ENCODE measurements at regions not wholly inside any gene's neighbourhood (a gene's known extent, or its start where the extent isn't known, plus 50 kb on each side); places are given as distances from the start of the nearest gene placed in this dataset.

DNA sequence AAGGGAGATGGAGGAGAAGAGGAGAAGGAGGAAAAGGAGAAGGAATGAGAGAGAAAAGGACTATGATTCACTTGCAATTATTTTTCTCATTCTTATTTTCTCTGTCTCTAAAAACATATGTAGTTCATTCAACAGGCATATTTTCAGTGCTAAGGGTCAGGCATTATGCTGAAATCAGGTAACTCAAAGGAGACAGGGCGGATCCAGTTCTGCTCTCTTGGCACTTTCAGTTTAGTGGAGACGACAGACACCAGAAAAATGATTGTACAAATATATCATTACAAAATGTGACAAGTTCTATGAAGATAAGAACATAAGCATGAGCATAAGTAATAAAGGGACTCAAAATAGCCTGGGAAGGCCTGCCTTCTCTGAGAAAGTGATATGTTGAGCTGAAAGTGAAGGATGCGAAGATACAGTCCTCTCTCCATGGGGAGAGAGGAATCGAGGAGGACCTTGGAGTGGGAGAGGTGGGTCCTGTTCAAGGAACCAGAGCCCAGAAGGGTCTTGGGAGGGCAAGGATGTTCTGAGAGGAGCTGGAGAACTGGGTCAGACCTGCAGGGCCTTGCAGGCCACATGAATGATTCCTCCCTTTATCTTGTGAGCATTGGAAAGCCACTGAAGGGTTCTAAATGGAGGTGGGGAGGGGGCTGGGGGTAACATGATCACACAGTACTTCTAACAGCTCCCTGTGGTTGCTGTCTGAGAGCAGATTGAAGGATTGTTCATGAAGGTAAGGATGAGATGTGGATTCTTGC lies 58.6 kb upstream of the TMEM17 start:
- TF ChIP-seq, protein P1, sequence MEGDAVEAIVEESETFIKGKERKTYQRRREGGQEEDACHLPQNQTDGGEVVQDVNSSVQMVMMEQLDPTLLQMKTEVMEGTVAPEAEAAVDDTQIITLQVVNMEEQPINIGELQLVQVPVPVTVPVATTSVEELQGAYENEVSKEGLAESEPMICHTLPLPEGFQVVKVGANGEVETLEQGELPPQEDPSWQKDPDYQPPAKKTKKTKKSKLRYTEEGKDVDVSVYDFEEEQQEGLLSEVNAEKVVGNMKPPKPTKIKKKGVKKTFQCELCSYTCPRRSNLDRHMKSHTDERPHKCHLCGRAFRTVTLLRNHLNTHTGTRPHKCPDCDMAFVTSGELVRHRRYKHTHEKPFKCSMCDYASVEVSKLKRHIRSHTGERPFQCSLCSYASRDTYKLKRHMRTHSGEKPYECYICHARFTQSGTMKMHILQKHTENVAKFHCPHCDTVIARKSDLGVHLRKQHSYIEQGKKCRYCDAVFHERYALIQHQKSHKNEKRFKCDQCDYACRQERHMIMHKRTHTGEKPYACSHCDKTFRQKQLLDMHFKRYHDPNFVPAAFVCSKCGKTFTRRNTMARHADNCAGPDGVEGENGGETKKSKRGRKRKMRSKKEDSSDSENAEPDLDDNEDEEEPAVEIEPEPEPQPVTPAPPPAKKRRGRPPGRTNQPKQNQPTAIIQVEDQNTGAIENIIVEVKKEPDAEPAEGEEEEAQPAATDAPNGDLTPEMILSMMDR (IDR thresholded peaks at IDR 0.05) = no peak
- TF ChIP-seq POLR2A (IDR thresholded peaks at IDR 0.05) = no peak

All from esophagus squamous epithelium (tissue), 4 donors.